ENCODE measurements at regions not wholly inside any gene's neighbourhood (a gene's known extent, or its start where the extent isn't known, plus 50 kb on each side); places are given as distances from the start of the nearest gene placed in this dataset.

DNA sequence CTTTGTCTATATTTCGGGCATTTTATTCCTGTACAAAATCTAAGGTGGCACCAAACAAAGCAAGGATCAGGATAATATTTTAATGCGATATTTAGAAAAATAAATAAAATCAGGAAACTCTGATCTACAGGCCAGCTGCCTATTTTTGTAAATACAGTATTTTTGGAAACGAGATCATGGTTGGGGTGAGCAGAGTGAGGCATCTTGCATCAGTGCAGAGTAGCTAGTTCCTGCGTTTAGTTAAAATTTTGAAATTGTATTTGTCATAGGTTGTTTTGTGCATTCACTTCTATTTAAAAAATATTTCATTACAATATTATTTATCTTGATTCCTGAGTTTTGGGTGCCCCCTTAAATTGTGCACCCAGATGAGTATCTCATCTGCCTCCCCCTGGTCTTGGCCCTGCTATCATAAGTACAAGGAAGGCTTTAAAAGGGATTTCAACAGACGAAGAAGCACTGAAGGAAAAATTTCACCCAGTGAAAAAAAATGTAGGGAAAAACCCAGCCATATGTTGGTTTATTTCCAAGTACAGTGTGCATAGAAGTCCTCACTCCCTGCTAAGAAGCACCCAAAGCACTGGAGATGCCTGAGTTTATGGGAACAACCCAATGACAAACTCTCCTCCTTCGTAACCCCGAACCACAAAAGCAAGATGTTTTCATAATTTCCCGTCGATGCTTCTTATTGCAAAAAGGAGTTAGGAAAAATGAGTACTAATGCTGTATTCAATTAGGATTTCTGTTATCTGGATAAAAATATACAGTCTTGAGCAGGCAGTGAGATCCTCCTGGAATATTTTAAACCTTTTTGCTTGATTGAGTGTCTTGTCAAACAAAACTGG, 304.7 kb upstream of the CLINT1 start:
- Histone ChIP-seq H3K27me3 (ENCODE audit: control insufficient read depth in 2 of 2, insufficient read depth in 1 of 2, low read length in 1 of 2) (no peaks in the 10 kb centered on the region), H3K27ac (ENCODE audit: low read depth in 1 of 2, low read length in 1 of 2) (no peak overlapping the region), H3K36me3 (ENCODE audit: control insufficient read depth in 2 of 2, insufficient read depth in 2 of 2, low read length in 1 of 2) (no peaks in the 10 kb centered on the region), H3K4me1 (ENCODE audit: control insufficient read depth in 2 of 2, insufficient read depth in 2 of 2, low read length in 2 of 2) (no peaks in the 10 kb centered on the region), H3K4me3 (ENCODE audit: low read length in 2 of 2) (no peak overlapping the region), H3K9me3 (ENCODE audit: control insufficient read depth in 2 of 2, insufficient read depth in 1 of 2, low read length in 1 of 2) (no peaks in the 10 kb centered on the region)
- 97% methylated on average over 9 of the region's 9 CpGs for WGBS
- no peak for DNase-seq (ENCODE audit: low read depth in 6 of 9, low spot score in 9 of 9)

DNA sequence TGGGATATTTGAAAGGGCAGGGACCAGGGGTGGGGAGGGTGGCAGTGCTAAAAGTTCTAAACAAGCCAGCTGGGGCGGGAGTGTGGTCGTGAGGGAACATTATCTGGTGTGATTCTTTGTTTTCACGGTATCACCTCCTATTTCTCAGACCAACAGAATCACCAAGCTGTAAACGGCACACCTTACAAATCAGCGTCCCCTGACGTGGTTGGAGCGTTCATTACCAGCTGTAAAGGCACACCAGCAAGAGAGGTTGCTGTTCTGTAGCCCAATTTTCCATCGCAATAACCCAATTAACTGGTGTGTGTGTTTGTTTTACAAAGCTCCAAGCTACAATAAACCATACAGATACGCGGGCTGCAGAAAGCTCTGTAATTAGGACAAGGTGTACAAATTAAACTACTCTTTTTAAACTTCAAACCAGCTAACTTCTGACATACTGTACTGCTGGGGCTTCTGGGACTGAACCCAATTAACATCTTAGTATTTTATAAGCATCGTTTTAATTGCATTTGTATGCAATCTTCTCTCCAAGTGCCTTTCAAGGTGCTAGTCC, 303.6 kb upstream of the CLINT1 start:
- DNase-seq (ENCODE audit: low read depth in 6 of 9, low spot score in 9 of 9): no peak
- Histone ChIP-seq H3K27ac (ENCODE audit: low read depth in 1 of 2, low read length in 1 of 2) (no peak overlapping the region), H3K9me3 (ENCODE audit: control insufficient read depth in 2 of 2, insufficient read depth in 1 of 2, low read length in 1 of 2) (no peaks in the 10 kb centered on the region), H3K36me3 (ENCODE audit: control insufficient read depth in 2 of 2, insufficient read depth in 2 of 2, low read length in 1 of 2) (no peaks in the 10 kb centered on the region), H3K4me3 (ENCODE audit: low read length in 2 of 2) (no peak overlapping the region), H3K27me3 (ENCODE audit: control insufficient read depth in 2 of 2, insufficient read depth in 1 of 2, low read length in 1 of 2) (no peaks in the 10 kb centered on the region), H3K4me1 (ENCODE audit: control insufficient read depth in 2 of 2, insufficient read depth in 2 of 2, low read length in 2 of 2) (no peaks in the 10 kb centered on the region)
- WGBS: 93% methylated on average over 11 of the region's 11 CpGs

DNA sequence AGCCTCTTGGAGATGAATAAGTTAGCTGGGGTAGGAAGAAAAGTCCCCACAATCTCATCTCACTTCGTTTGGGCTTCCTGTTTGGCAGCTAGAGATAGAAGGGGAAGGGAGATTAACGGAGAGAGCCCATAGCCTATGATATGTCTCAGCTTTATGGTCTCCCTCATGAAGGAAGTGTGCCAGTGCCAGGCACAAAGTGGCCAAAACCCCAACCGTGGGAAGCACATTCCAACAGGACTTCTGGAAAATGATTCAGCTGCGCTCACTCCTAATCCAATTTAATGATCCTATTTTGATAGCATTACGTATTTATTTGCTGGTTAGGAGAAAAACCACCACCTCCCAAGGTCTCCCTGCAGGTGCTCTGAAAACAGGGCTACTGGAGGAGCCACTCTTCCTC, 303.1 kb upstream of the CLINT1 start:
- Histone ChIP-seq H3K27ac (ENCODE audit: low read depth in 1 of 2, low read length in 1 of 2) (no peak overlapping the region), H3K4me3 (ENCODE audit: low read length in 2 of 2) (no peak overlapping the region), H3K27me3 (ENCODE audit: control insufficient read depth in 2 of 2, insufficient read depth in 1 of 2, low read length in 1 of 2) (no peaks in the 10 kb centered on the region), H3K4me1 (ENCODE audit: control insufficient read depth in 2 of 2, insufficient read depth in 2 of 2, low read length in 2 of 2) (no peaks in the 10 kb centered on the region), H3K36me3 (ENCODE audit: control insufficient read depth in 2 of 2, insufficient read depth in 2 of 2, low read length in 1 of 2) (no peaks in the 10 kb centered on the region), H3K9me3 (ENCODE audit: control insufficient read depth in 2 of 2, insufficient read depth in 1 of 2, low read length in 1 of 2) (no peaks in the 10 kb centered on the region)
- WGBS: 60% methylated on average over 5 of the region's 5 CpGs
- no peak for DNase-seq (ENCODE audit: low read depth in 6 of 9, low spot score in 9 of 9)

DNA sequence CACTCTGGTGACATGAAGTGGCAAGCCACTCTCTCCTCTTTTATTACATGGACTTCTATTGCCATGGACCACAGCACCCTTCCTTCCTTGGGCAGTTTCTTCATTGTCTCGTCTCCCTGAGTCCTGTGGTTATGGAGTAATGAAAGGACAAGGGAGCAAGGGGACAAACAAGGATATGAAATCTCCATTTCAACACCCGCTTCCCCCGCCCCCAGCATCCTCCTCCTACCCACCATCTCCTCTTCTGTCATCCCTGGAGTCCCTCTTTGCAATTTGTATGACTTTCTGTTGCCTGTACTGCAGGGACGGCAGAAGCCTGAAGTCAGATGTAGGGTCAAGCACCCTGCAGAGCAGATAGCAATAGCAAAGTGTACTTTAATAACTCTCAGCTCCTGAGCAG, 300.7 kb upstream of the CLINT1 start:
- WGBS: 96% methylated on average over 4 of the region's 4 CpGs
- Histone ChIP-seq H3K27ac (ENCODE audit: low read depth in 1 of 2, low read length in 1 of 2) (no peak overlapping the region), H3K4me1 (ENCODE audit: control insufficient read depth in 2 of 2, insufficient read depth in 2 of 2, low read length in 2 of 2) (no peaks in the 10 kb centered on the region), H3K36me3 (ENCODE audit: control insufficient read depth in 2 of 2, insufficient read depth in 2 of 2, low read length in 1 of 2) (no peaks in the 10 kb centered on the region), H3K4me3 (ENCODE audit: low read length in 2 of 2) (no peak overlapping the region), H3K27me3 (ENCODE audit: control insufficient read depth in 2 of 2, insufficient read depth in 1 of 2, low read length in 1 of 2) (no peaks in the 10 kb centered on the region), H3K9me3 (ENCODE audit: control insufficient read depth in 2 of 2, insufficient read depth in 1 of 2, low read length in 1 of 2) (no peaks in the 10 kb centered on the region)
- no peak for DNase-seq (ENCODE audit: low read depth in 6 of 9, low spot score in 9 of 9)

DNA sequence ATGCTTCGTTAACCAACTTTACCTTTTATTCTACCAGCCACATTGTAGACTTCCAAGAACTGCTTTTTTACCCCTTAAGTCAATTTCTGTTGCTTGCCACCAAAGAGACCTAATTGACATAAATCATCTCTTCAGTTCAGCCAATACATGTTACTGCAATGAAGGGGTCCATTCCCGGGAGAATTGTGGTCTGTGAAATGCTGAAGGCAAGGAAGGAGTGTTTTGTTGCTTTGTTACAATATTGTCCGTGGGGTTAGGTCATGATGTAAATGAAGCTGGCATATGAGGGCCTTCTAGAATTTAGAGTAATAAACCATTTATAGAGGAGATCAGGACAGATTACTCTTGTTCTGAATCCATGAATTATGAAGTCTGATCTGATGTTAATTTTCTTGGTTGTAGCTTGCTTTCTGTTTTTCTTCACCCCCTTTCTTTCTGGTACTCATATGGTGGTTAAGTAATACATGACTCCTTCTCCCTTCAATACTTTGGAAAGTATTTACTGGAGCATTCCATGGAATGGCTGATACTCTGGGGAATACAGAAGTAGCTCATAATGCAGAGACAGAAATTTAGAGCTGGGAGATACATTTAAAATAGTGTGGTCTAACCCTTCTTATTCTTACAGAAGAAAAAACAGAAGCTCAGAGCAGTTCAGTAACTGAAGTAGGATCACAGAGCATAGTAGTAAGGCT, 297.0 kb upstream of the CLINT1 start:
- Histone ChIP-seq H3K36me3 (ENCODE audit: control insufficient read depth in 2 of 2, insufficient read depth in 2 of 2, low read length in 1 of 2) (no peaks in the 10 kb centered on the region), H3K9me3 (ENCODE audit: control insufficient read depth in 2 of 2, insufficient read depth in 1 of 2, low read length in 1 of 2) (no peaks in the 10 kb centered on the region), H3K27me3 (ENCODE audit: control insufficient read depth in 2 of 2, insufficient read depth in 1 of 2, low read length in 1 of 2) (no peaks in the 10 kb centered on the region), H3K27ac (ENCODE audit: low read depth in 1 of 2, low read length in 1 of 2) (no peak overlapping the region), H3K4me3 (ENCODE audit: low read length in 2 of 2) (no peak overlapping the region), H3K4me1 (ENCODE audit: control insufficient read depth in 2 of 2, insufficient read depth in 2 of 2, low read length in 2 of 2) (no peaks in the 10 kb centered on the region)
- WGBS: 87% methylated on average over 3 of the region's 3 CpGs
- no peak for DNase-seq (ENCODE audit: low read depth in 6 of 9, low spot score in 9 of 9)

DNA sequence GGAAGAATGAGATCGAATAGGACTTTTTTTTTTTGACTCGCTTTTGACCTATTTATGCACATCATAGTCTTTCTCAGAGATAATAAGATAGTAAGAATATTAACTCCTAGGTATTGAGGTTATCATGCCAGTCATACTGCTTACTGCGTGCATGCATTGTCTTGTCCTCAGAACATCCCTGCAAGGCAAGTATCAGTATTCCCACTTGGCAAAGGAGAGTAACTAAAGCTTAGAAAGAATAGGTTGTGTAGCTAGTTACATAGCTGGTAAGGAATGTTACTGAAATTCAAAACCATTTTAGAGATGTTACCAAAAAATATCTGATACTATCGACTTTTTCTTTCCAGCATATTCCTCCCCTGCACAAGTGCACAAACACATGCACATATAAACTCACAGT, 296.1 kb upstream of the CLINT1 start:
- no peaks in the 10 kb centered on the region for H3K27me3 ChIP-seq (ENCODE audit: control insufficient read depth in 2 of 2, insufficient read depth in 1 of 2, low read length in 1 of 2)
- 81% methylated on average over 4 of the region's 4 CpGs for WGBS
- H3K36me3 ChIP-seq (ENCODE audit: control insufficient read depth in 2 of 2, insufficient read depth in 2 of 2, low read length in 1 of 2): no peaks in the 10 kb centered on the region
- H3K27ac ChIP-seq (ENCODE audit: low read depth in 1 of 2, low read length in 1 of 2): no peak overlapping the region
- no peaks in the 10 kb centered on the region for H3K4me1 ChIP-seq (ENCODE audit: control insufficient read depth in 2 of 2, insufficient read depth in 2 of 2, low read length in 2 of 2)
- no peaks in the 10 kb centered on the region for H3K9me3 ChIP-seq (ENCODE audit: control insufficient read depth in 2 of 2, insufficient read depth in 1 of 2, low read length in 1 of 2)
- H3K4me3 ChIP-seq (ENCODE audit: low read length in 2 of 2): no peak overlapping the region
- no peak for DNase-seq (ENCODE audit: low read depth in 6 of 9, low spot score in 9 of 9)

DNA sequence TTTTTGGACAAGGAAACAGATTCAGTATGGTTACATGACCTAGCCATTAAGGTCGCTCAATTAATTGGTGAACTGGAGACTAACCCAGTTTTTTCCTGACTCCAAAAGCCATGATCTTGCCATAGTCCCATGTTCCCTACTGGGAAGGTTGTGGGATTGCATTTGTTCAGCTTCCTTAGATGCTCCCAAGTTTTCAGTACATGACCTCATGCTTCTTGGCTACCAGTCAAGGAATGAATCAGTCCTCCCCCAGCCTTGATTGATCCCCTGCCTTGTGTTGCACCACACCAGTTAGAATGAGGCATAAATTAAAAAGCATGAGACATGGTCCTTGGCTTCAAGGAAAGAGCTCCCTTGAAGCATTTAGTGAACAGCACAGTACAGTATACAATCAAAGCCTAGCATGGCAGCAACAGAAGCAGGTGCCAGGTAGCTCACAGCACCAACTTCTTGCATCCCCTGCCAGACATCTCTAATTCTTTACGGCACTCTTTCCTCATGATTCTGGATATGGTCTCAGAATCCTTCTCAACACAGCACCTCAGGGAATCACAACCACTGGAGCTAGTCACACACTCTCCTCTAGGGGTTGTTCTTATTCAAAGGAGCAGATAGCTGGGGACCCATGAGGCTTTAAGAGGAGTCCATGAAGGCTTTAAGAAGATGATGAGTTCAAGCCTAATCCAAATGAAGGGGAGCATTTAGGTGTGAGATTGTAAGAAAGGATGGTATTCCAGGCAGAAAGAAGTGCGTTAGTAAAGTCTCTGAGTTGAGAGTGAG, 295.5 kb upstream of the CLINT1 start:
- no peak for DNase-seq (ENCODE audit: low read depth in 6 of 9, low spot score in 9 of 9)
- 97% methylated on average over 3 of the region's 3 CpGs for WGBS
- Histone ChIP-seq H3K27me3 (ENCODE audit: control insufficient read depth in 2 of 2, insufficient read depth in 1 of 2, low read length in 1 of 2) (no peaks in the 10 kb centered on the region), H3K9me3 (ENCODE audit: control insufficient read depth in 2 of 2, insufficient read depth in 1 of 2, low read length in 1 of 2) (no peaks in the 10 kb centered on the region), H3K36me3 (ENCODE audit: control insufficient read depth in 2 of 2, insufficient read depth in 2 of 2, low read length in 1 of 2) (no peaks in the 10 kb centered on the region), H3K4me3 (ENCODE audit: low read length in 2 of 2) (no peak overlapping the region), H3K4me1 (ENCODE audit: control insufficient read depth in 2 of 2, insufficient read depth in 2 of 2, low read length in 2 of 2) (no peaks in the 10 kb centered on the region), H3K27ac (ENCODE audit: low read depth in 1 of 2, low read length in 1 of 2) (no peak overlapping the region)

DNA sequence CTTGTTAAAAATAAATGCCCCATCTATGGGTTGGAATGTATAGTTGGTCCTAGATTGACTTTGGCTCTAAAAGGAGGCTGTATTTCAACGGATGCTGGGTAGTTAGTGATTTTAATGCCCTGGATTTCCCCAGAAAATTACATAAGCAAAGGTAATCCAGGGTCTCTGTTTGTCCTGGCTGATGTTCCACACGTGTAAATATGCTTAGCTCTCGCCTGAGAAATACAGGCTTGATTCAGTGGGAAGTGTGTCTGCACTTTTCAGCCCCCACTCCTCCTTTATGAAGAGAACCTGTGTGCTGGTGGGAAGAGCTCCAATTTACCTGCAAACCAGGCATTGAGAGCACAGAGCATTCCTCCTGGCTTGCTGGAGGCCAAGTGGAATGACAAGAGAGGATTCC, 294.6 kb upstream of the CLINT1 start:
- WGBS: 87% methylated on average over 3 of the region's 3 CpGs
- Histone ChIP-seq H3K27ac (ENCODE audit: low read depth in 1 of 2, low read length in 1 of 2) (no peak overlapping the region), H3K36me3 (ENCODE audit: control insufficient read depth in 2 of 2, insufficient read depth in 2 of 2, low read length in 1 of 2) (no peaks in the 10 kb centered on the region), H3K4me1 (ENCODE audit: control insufficient read depth in 2 of 2, insufficient read depth in 2 of 2, low read length in 2 of 2) (no peaks in the 10 kb centered on the region), H3K4me3 (ENCODE audit: low read length in 2 of 2) (no peak overlapping the region), H3K27me3 (ENCODE audit: control insufficient read depth in 2 of 2, insufficient read depth in 1 of 2, low read length in 1 of 2) (no peaks in the 10 kb centered on the region), H3K9me3 (ENCODE audit: control insufficient read depth in 2 of 2, insufficient read depth in 1 of 2, low read length in 1 of 2) (no peaks in the 10 kb centered on the region)
- DNase-seq (ENCODE audit: low read depth in 6 of 9, low spot score in 9 of 9): no peak

DNA sequence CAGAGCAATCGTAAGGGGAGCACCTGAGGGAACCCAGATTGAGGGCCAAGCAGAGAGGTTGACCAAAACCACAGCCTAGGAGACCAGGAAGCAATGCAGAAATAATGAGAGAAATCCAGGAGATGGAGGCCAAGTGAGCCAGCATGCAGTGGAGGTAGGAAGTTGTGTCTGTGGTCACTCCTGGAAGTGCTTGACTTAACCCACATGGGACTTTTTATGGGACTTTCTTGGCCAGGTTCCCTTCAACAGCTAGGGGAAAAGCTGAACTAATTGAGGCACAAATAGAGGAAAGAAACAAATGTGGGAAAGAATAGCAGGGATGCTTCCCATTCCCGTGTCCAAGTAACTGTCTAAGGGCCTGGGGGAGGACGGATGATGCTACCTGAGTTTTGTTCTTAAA, 293.2 kb upstream of the CLINT1 start:
- no peaks in the 10 kb centered on the region for H3K4me1 ChIP-seq (ENCODE audit: control insufficient read depth in 2 of 2, insufficient read depth in 2 of 2, low read length in 2 of 2)
- H3K27me3 ChIP-seq (ENCODE audit: control insufficient read depth in 2 of 2, insufficient read depth in 1 of 2, low read length in 1 of 2): no peaks in the 10 kb centered on the region
- H3K9me3 ChIP-seq (ENCODE audit: control insufficient read depth in 2 of 2, insufficient read depth in 1 of 2, low read length in 1 of 2): no peaks in the 10 kb centered on the region
- H3K27ac ChIP-seq (ENCODE audit: low read depth in 1 of 2, low read length in 1 of 2): no peak overlapping the region
- no peaks in the 10 kb centered on the region for H3K36me3 ChIP-seq (ENCODE audit: control insufficient read depth in 2 of 2, insufficient read depth in 2 of 2, low read length in 1 of 2)
- no peak overlapping the region for H3K4me3 ChIP-seq (ENCODE audit: low read length in 2 of 2)
- WGBS: 96% methylated on average over 3 of the region's 3 CpGs
- no peak for DNase-seq (ENCODE audit: low read depth in 6 of 9, low spot score in 9 of 9)
